ENCODE measurements at regions not wholly inside any gene's neighbourhood (a gene's known extent, or its start where the extent isn't known, plus 50 kb on each side); places are given as distances from the start of the nearest gene placed in this dataset.

DNA sequence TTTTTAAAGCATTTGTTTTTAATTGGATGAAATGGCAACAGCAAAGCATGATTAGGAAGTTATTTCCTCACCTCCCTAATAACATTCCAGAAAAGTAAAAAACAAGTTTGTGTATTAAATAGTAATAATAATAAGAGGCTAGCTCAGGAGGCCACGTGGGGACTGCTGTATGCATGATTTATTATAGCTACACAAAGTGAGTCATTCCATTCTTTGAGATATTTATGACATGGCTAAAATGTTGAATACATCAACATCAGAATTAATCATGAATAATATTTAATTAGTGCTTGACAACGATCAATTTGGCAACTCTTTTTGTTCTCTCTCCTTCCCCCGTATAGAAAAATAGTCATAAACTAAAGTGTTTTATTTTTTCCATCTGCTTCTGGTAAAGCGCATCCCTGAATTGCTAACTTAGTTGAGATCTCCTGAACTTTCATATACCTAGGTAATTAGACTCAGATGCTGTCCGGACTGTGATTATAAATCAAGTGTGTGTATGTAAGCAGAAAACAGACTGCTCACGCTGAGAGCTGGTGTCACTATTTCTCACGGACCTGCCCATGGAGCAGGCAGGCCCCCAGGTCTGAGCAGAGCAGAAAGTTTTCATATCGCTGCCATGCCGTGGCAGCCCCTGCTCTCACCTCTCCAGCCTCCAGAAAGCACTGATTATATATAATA is 125.7 kb downstream of the WT1 start:
- H3K9me3 ChIP-seq, result no peaks in the 10 kb centered on the region
- DNase-seq (no peak), ATAC-seq (replicated peaks in 1 of 4) (no peak)
- Mint-ChIP-seq H3K36me3 (no peaks in the 10 kb centered on the region), H3K9me3 (no peaks in the 10 kb centered on the region), H3K27me3 (peaks cover 6 to 11% of the 10 kb centered on the region in 2 donors), H3K4me3 (no peak overlapping the region), H3K27ac (no peak overlapping the region), H3K4me1 (no peaks in the 10 kb centered on the region)
- POLR2A ChIA-PET, result no interaction called here
- CTCF ChIA-PET, result interaction anchor here (0.7 to 0.9 kb wide), 3 partner anchors 13 to 1249 kb away, joined by 3 to 7 read pairs (median 4); no protein-coding TSS in a partner anchor
- WGBS (ENCODE audit: insufficient coverage), result 100% methylated on average over 1 of the region's 9 CpGs
- H3K36me3 ChIP-seq (ENCODE audit: control insufficient read depth in 2 of 2, extremely low read depth in 1 of 2, insufficient read depth in 1 of 2, low read length in 1 of 2), result no peaks in the 10 kb centered on the region
- H3K4me3 ChIP-seq (ENCODE audit: control insufficient read depth in 1 of 2, extremely low read depth in 1 of 2, low read length in 1 of 2), result no peak overlapping the region
- H3K27me3 ChIP-seq (replicated peaks in 1 of 2; ENCODE audit: control insufficient read depth in 2 of 2, extremely low read depth in 1 of 2, insufficient read depth in 2 of 2, low read length in 1 of 2), result peaks cover 0 to 12% of the 10 kb centered on the region in 2 experiments
- no peaks in the 10 kb centered on the region for H3K4me1 ChIP-seq (ENCODE audit: control insufficient read depth in 1 of 2, extremely low read depth in 1 of 2, insufficient read depth in 2 of 2, low read length in 2 of 2)
- H3K27ac ChIP-seq (ENCODE audit: low read length), result no peak overlapping the region

DNA sequence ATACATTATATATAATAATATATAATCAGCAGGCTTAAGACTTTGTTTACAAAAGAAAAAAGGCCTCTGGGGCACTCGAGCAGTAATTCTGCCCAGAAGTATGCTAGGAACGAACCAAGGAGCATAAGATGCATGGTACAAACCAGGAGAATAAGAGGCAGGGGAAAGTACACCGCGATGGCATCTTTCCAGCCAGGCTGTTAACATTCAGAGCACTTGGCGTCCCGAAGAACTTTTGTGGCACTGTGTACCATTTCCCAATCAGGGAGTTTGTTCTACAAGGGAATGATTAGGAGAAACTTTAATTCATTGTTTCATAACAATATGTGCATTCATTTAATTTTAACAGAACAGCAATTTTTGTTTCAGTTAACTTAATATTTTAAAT is 125.1 kb downstream of the WT1 start:
- DNase-seq (no peak), ATAC-seq (replicated peaks in 1 of 4) (no peak)
- H3K36me3 Mint-ChIP-seq, result no peaks in the 10 kb centered on the region
- Histone ChIP-seq H3K4me1 (ENCODE audit: control insufficient read depth in 1 of 2, extremely low read depth in 1 of 2, insufficient read depth in 2 of 2, low read length in 2 of 2) (no peaks in the 10 kb centered on the region), H3K9me3 (no peaks in the 10 kb centered on the region), H3K27me3 (replicated peaks in 1 of 2; ENCODE audit: control insufficient read depth in 2 of 2, extremely low read depth in 1 of 2, insufficient read depth in 2 of 2, low read length in 1 of 2) (peaks cover 0 to 12% of the 10 kb centered on the region in 2 experiments), H3K27ac (ENCODE audit: low read length) (no peak overlapping the region), H3K4me3 (ENCODE audit: control insufficient read depth in 1 of 2, extremely low read depth in 1 of 2, low read length in 1 of 2) (no peak overlapping the region), H3K36me3 (ENCODE audit: control insufficient read depth in 2 of 2, extremely low read depth in 1 of 2, insufficient read depth in 1 of 2, low read length in 1 of 2) (no peaks in the 10 kb centered on the region)
- no peak overlapping the region for H3K4me3 Mint-ChIP-seq
- peaks cover 6 to 14% of the 10 kb centered on the region in 2 donors for H3K27me3 Mint-ChIP-seq
- H3K27ac Mint-ChIP-seq, result no peak overlapping the region
- 54% methylated on average over 4 of the region's 6 CpGs for WGBS (ENCODE audit: insufficient coverage)
- H3K9me3 Mint-ChIP-seq, result no peaks in the 10 kb centered on the region
- ChIA-PET POLR2A (no interaction called here), CTCF (interaction anchor here in 1 of 2 donors (0.9 kb wide), 1 partner anchor 13 kb away, joined by 4 read pairs; no protein-coding TSS in a partner anchor)
- no peaks in the 10 kb centered on the region for H3K4me1 Mint-ChIP-seq

- Mint-ChIP-seq H3K4me3 (no peak overlapping the region), H3K27ac (no peak overlapping the region), H3K36me3 (no peaks in the 10 kb centered on the region), H3K9me3 (no peaks in the 10 kb centered on the region), H3K27me3 (peaks cover 6 to 14% of the 10 kb centered on the region in 2 donors), H3K4me1 (no peaks in the 10 kb centered on the region)
- no peak for DNase-seq
- no peaks in the 10 kb centered on the region for H3K4me1 ChIP-seq (ENCODE audit: control insufficient read depth in 1 of 2, extremely low read depth in 1 of 2, insufficient read depth in 2 of 2, low read length in 2 of 2)
- peaks cover 0 to 12% of the 10 kb centered on the region in 2 experiments for H3K27me3 ChIP-seq (replicated peaks in 1 of 2; ENCODE audit: control insufficient read depth in 2 of 2, extremely low read depth in 1 of 2, insufficient read depth in 2 of 2, low read length in 1 of 2)
- no peak for ATAC-seq (replicated peaks in 1 of 4)
- H3K27ac ChIP-seq (ENCODE audit: low read length), result no peak overlapping the region
- ChIA-PET POLR2A (no interaction called here), CTCF (interaction anchor here in 1 of 2 donors (0.5 to 0.6 kb wide), 2 partner anchors 48 to 913 kb away, joined by 3 to 5 read pairs; no protein-coding TSS in a partner anchor)
- H3K9me3 ChIP-seq, result no peaks in the 10 kb centered on the region
- H3K36me3 ChIP-seq (ENCODE audit: control insufficient read depth in 2 of 2, extremely low read depth in 1 of 2, insufficient read depth in 1 of 2, low read length in 1 of 2), result no peaks in the 10 kb centered on the region
- 51% methylated on average over 2 of the region's 6 CpGs for WGBS (ENCODE audit: insufficient coverage)
- no peak overlapping the region for H3K4me3 ChIP-seq (ENCODE audit: control insufficient read depth in 1 of 2, extremely low read depth in 1 of 2, low read length in 1 of 2)
Measured at GRCh38 chr11:32311346-32312065, 123.8 kb downstream of the WT1 start.

DNA sequence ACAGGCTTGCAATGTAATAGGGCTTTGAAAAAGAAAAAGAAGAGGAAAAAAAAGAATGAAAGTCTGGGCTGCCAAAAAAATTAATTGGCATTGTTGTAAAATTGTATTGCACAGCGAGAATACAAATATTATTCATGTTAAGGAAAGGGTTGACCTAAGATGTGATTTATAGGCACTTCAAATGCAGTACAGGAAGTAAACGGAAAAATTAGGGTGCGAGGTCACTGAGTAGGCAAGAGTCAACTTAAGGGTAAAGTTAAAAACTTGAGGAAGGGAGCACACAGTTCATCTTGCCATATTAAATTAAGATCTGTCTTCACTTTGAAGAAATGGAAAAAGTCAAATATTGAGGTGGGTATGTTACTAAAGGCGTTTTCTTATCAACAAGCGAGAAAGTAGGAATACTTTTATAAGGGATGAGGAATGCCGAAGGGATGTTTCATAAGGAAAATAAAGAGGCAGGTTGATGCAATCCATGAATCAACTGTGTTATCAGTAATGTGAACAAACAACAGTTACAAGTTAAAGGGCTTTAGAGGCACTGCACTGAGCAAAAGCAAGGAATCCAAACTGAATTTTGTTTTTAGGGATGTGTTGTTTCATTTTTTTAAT is 123.0 kb downstream of the WT1 start:
- CTCF ChIA-PET, result interaction anchor here (0.5 to 1.1 kb wide), 3 partner anchors 11 to 12 kb away, joined by 3 to 4 read pairs (median 3); no protein-coding TSS in a partner anchor
- POLR2A ChIA-PET, result no interaction called here
- H3K27ac ChIP-seq (ENCODE audit: low read length), result no peak overlapping the region

GRCh38 chr11:32312865-32313403 is 122.4 kb downstream of the WT1 start:
- no peaks in the 10 kb centered on the region for H3K36me3 ChIP-seq (ENCODE audit: control insufficient read depth in 2 of 2, extremely low read depth in 1 of 2, insufficient read depth in 1 of 2, low read length in 1 of 2)
- Mint-ChIP-seq H3K27ac (no peak overlapping the region), H3K27me3 (peaks cover 6 to 14% of the 10 kb centered on the region in 2 donors), H3K9me3 (no peaks in the 10 kb centered on the region), H3K4me3 (no peak overlapping the region), H3K36me3 (no peaks in the 10 kb centered on the region), H3K4me1 (peaks cover 0 to 6% (median 1%) of the 10 kb centered on the region in 3 donors)
- ATAC-seq (replicated peaks in 1 of 4), result no peak
- ChIA-PET CTCF (interaction anchor here (0.5 to 1.1 kb wide), 3 partner anchors 11 to 12 kb away, joined by 3 to 4 read pairs (median 3); no protein-coding TSS in a partner anchor), POLR2A (no interaction called here)
- peak in 1 of 35 experiments; percentile 16 for DNase-seq
- no peaks in the 10 kb centered on the region for H3K9me3 ChIP-seq
- no peak overlapping the region for H3K27ac ChIP-seq (ENCODE audit: low read length)
- 58% methylated on average over 8 of the region's 12 CpGs for WGBS (ENCODE audit: insufficient coverage)
- no peaks in the 10 kb centered on the region for H3K4me1 ChIP-seq (ENCODE audit: control insufficient read depth in 1 of 2, extremely low read depth in 1 of 2, insufficient read depth in 2 of 2, low read length in 2 of 2)
- peaks cover 0 to 8% of the 10 kb centered on the region in 2 experiments for H3K27me3 ChIP-seq (replicated peaks in 1 of 2; ENCODE audit: control insufficient read depth in 2 of 2, extremely low read depth in 1 of 2, insufficient read depth in 2 of 2, low read length in 1 of 2)
- no peak overlapping the region for H3K4me3 ChIP-seq (ENCODE audit: control insufficient read depth in 1 of 2, extremely low read depth in 1 of 2, low read length in 1 of 2)

More for the DNA sequence above, 123.0 kb downstream of the WT1 start:
- Mint-ChIP-seq H3K4me3 (no peak overlapping the region), H3K36me3 (no peaks in the 10 kb centered on the region), H3K4me1 (peaks cover 0 to 2% (median 0%) of the 10 kb centered on the region in 3 donors), H3K27ac (no peak overlapping the region), H3K9me3 (no peaks in the 10 kb centered on the region), H3K27me3 (peaks cover 6 to 14% of the 10 kb centered on the region in 2 donors)
- no peak for DNase-seq
- H3K27me3 ChIP-seq (replicated peaks in 1 of 2; ENCODE audit: control insufficient read depth in 2 of 2, extremely low read depth in 1 of 2, insufficient read depth in 2 of 2, low read length in 1 of 2), result peaks cover 0 to 8% of the 10 kb centered on the region in 2 experiments
- H3K4me3 ChIP-seq (ENCODE audit: control insufficient read depth in 1 of 2, extremely low read depth in 1 of 2, low read length in 1 of 2), result no peak overlapping the region
- ATAC-seq (replicated peaks in 1 of 4), result no peak
- no peaks in the 10 kb centered on the region for H3K4me1 ChIP-seq (ENCODE audit: control insufficient read depth in 1 of 2, extremely low read depth in 1 of 2, insufficient read depth in 2 of 2, low read length in 2 of 2)
- H3K9me3 ChIP-seq, result no peaks in the 10 kb centered on the region
- no peaks in the 10 kb centered on the region for H3K36me3 ChIP-seq (ENCODE audit: control insufficient read depth in 2 of 2, extremely low read depth in 1 of 2, insufficient read depth in 1 of 2, low read length in 1 of 2)
- WGBS (ENCODE audit: insufficient coverage), result 83% methylated on average over 4 of the region's 6 CpGs

- H3K4me1 ChIP-seq (ENCODE audit: control insufficient read depth in 1 of 2, extremely low read depth in 1 of 2, insufficient read depth in 2 of 2, low read length in 2 of 2), result no peaks in the 10 kb centered on the region
- WGBS (ENCODE audit: insufficient coverage), result 93% methylated on average over 3 of the region's 6 CpGs
- no peak overlapping the region for H3K27ac Mint-ChIP-seq
- peaks cover 0 to 8% of the 10 kb centered on the region in 2 experiments for H3K27me3 ChIP-seq (replicated peaks in 1 of 2; ENCODE audit: control insufficient read depth in 2 of 2, extremely low read depth in 1 of 2, insufficient read depth in 2 of 2, low read length in 1 of 2)
- ATAC-seq (replicated peaks in 1 of 4) (no peak), DNase-seq (no peak)
- H3K36me3 ChIP-seq (ENCODE audit: control insufficient read depth in 2 of 2, extremely low read depth in 1 of 2, insufficient read depth in 1 of 2, low read length in 1 of 2), result no peaks in the 10 kb centered on the region
- H3K9me3 ChIP-seq, result no peaks in the 10 kb centered on the region
- ChIA-PET POLR2A (no interaction called here), CTCF (interaction anchor here in 1 of 2 donors (1.1 kb wide), 1 partner anchor 10 kb away, joined by 3 read pairs; no protein-coding TSS in a partner anchor)
- H3K4me1 Mint-ChIP-seq, result peaks cover 0 to 7% (median 5%) of the 10 kb centered on the region in 3 donors
- H3K36me3 Mint-ChIP-seq, result no peaks in the 10 kb centered on the region
- no peak overlapping the region for H3K4me3 ChIP-seq (ENCODE audit: control insufficient read depth in 1 of 2, extremely low read depth in 1 of 2, low read length in 1 of 2)
- peaks cover 6 to 13% of the 10 kb centered on the region in 2 donors for H3K27me3 Mint-ChIP-seq
- no peak overlapping the region for H3K4me3 Mint-ChIP-seq
- no peaks in the 10 kb centered on the region for H3K9me3 Mint-ChIP-seq
- H3K27ac ChIP-seq (ENCODE audit: low read length), result no peak overlapping the region
Measured at GRCh38 chr11:32313477-32313876, 121.9 kb downstream of the WT1 start.

Measured in T-cell (primary cell).